ENCODE measurements at regions not wholly inside any gene's neighbourhood (a gene's known extent, or its start where the extent isn't known, plus 50 kb on each side); places are given as distances from the start of the nearest gene placed in this dataset.

DNA sequence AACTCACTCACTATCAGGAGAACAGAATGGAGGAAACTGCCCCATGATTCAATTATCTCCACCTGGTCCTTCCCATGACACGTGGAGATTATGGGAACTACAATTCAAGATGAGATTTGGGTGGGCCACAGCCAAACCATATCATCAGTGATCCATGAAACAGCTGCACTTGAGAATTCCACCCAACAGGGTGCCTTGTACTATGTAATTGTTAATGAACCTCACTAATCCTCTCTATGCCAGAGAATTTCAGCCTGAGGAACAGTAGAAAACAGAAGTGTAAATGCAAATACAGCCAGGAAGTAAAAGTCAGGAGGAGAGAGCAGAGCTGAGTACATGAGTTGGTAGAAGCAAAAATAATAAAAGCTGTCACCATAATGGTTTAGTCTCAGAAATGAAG is 261.4 kb downstream of the EPHA4 start:
- Histone ChIP-seq H3K4me3 (ENCODE audit: low read length) (no peak overlapping the region), H3K27me3 (ENCODE audit: control insufficient read depth, insufficient read depth, low read length) (no peaks in the 10 kb centered on the region), H3K36me3 (ENCODE audit: control insufficient read depth, insufficient read depth, low read length) (no peaks in the 10 kb centered on the region), H3K27ac (ENCODE audit: low read length) (no peak overlapping the region), H3K4me1 (ENCODE audit: control insufficient read depth, insufficient read depth, low read length) (no peaks in the 10 kb centered on the region; the same call in 1 of the 2 replicates), H3K9me3 (ENCODE audit: control insufficient read depth, insufficient read depth, low read length) (no peaks in the 10 kb centered on the region)
- no peak for DNase-seq (ENCODE audit: low read depth, low spot score)
- no CpG with 5 or more reads among the region's 1 CpG for WGBS (ENCODE audit: insufficient coverage, insufficient read length)

DNA sequence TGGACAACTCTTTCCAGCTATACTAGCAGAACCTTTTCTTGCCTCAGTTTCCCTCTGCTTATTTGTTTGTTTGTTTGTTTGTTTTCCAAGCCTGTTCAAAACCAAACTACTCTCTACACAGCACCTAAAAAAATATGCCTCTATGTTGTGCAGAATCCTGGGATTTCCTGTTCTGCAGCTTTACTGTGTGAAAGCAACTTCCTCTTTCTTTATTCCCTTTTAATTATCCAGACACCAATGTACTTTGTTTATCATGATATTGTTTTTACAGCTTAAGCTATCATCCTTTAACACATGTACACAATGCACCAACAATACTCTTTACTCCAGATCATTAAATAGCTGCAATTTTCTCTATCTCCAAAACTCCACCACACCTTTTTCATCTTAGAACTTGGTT is 259.5 kb downstream of the EPHA4 start:
- DNase-seq (ENCODE audit: low read depth, low spot score): no peak
- Histone ChIP-seq H3K27ac (ENCODE audit: low read length) (no peak overlapping the region), H3K4me3 (ENCODE audit: low read length) (no peak overlapping the region), H3K27me3 (ENCODE audit: control insufficient read depth, insufficient read depth, low read length) (no peaks in the 10 kb centered on the region), H3K4me1 (ENCODE audit: control insufficient read depth, insufficient read depth, low read length) (no peaks in the 10 kb centered on the region; the same call in 1 of the 2 replicates), H3K36me3 (ENCODE audit: control insufficient read depth, insufficient read depth, low read length) (no peaks in the 10 kb centered on the region), H3K9me3 (ENCODE audit: control insufficient read depth, insufficient read depth, low read length) (no peaks in the 10 kb centered on the region)

DNA sequence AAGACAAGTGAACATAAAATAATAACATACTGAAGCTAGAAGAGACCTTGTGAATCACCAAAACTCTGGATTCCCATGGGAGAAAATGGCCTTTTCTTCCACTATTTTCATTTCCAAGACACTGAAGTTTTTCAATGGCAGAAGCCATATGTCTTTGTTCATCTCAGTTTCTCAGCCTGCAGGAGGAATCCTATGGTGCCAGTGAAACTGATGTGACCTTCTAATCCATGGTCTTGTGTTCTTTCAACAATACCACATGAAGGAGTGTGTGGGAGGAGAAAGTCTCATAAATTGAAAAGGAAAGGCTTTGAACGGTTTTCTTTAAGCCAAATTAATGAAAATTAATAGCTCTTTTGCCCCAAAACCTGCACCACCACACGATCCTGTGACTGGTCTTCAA is 257.3 kb downstream of the EPHA4 start:
- no peak for DNase-seq (ENCODE audit: low read depth, low spot score)
- no peaks in the 10 kb centered on the region for H3K36me3 ChIP-seq (ENCODE audit: control insufficient read depth, insufficient read depth, low read length)
- WGBS (ENCODE audit: insufficient coverage, insufficient read length): no CpG with 5 or more reads among the region's 2 CpGs

DNA sequence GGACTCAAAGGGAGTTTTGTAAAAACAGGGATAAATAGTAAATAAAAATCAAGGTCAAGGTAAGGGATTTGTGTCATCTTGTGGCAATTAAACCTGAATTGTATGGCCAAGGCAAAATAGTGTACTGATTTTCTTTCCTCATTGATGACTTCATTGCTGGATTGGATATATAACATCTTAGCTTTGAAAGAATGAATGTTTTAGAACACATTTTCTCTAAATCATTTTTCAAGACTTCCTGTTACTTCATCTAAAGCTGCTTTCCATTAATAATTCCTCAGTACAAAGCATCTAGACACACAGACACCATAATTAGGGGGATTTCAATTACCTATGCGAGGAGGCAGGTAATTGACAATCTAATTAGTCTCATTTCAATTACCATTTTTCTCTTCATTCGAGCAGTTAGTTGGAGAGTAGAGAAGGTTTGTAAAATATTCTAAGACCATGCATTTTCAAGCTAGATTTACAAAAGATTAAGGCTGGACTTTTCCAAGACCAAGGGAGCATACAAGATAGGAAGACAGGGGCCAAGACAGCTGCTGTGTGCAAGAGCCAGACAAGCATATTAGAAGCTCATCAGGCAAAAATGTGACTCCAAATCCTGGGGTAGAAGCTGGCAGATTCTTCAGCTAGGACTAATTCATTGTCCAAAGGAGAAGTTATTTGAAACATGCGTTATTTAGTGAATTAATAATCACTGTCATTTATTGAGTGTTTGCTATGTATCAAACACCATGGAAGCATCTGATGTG is 253.6 kb downstream of the EPHA4 start:
- Histone ChIP-seq H3K27me3 (ENCODE audit: control insufficient read depth, insufficient read depth, low read length) (no peaks in the 10 kb centered on the region), H3K9me3 (ENCODE audit: control insufficient read depth, insufficient read depth, low read length) (no peaks in the 10 kb centered on the region), H3K4me3 (ENCODE audit: low read length) (no peak overlapping the region), H3K27ac (ENCODE audit: low read length) (no peak overlapping the region), H3K36me3 (ENCODE audit: control insufficient read depth, insufficient read depth, low read length) (no peaks in the 10 kb centered on the region), H3K4me1 (ENCODE audit: control insufficient read depth, insufficient read depth, low read length) (peaks cover 1% of the 10 kb centered on the region; the same call in 1 of the 2 replicates)
- DNase-seq (ENCODE audit: low read depth, low spot score): no peak
- no CpG with 5 or more reads among the region's 3 CpGs for WGBS (ENCODE audit: insufficient coverage, insufficient read length)

More for the DNA sequence above, 257.3 kb downstream of the EPHA4 start:
- Histone ChIP-seq H3K9me3 (ENCODE audit: control insufficient read depth, insufficient read depth, low read length) (no peaks in the 10 kb centered on the region), H3K27ac (ENCODE audit: low read length) (no peak overlapping the region), H3K27me3 (ENCODE audit: control insufficient read depth, insufficient read depth, low read length) (no peaks in the 10 kb centered on the region), H3K4me3 (ENCODE audit: low read length) (no peak overlapping the region), H3K4me1 (ENCODE audit: control insufficient read depth, insufficient read depth, low read length) (no peaks in the 10 kb centered on the region; the same call in 1 of the 2 replicates)

DNA sequence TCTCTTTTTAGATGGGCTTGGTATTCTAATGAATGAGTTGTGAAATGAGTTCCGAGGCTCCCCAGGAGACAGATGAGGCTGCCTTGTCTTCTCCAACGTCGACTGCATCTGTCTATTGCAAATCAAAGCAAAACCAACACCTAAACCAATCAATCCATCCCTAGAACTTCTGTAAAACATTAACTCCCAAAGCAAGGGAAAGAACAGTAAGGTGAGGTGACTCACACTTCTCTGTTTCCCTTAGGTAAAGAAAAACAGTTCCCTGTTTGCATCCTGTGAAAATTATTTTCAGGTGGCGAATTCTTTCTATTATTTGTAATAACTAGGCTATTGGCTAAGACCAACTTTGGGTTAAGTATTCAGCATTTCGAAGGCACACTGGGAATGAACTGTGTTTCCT is 249.4 kb downstream of the EPHA4 start:
- Histone ChIP-seq H3K4me1 (ENCODE audit: control insufficient read depth, insufficient read depth, low read length) (peaks cover 1% of the 10 kb centered on the region; the same call in 1 of the 2 replicates), H3K9me3 (ENCODE audit: control insufficient read depth, insufficient read depth, low read length) (no peaks in the 10 kb centered on the region), H3K27ac (ENCODE audit: low read length) (no peak overlapping the region), H3K4me3 (ENCODE audit: low read length) (no peak overlapping the region), H3K36me3 (ENCODE audit: control insufficient read depth, insufficient read depth, low read length) (no peaks in the 10 kb centered on the region), H3K27me3 (ENCODE audit: control insufficient read depth, insufficient read depth, low read length) (no peaks in the 10 kb centered on the region)
- no CpG with 5 or more reads among the region's 5 CpGs for WGBS (ENCODE audit: insufficient coverage, insufficient read length)
- no peak for DNase-seq (ENCODE audit: low read depth, low spot score)

DNA sequence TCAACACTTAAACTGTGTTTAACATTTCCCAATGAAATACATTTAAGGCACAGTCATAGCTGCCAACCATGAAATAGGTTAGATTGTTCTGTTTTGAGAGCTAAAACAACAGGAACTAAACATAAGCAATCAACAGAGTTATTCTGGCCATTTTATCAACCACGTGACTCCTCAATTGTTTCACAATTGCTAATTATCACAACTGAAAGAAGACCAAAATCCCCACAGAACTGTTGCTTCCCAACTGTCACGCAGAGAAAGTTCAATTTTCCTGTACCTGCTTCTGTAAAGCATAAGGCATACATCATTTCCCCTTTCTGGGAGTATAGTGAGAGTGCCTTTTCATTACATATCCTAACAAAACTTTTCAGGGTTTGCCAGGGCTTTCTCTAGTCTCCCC is 248.6 kb downstream of the EPHA4 start:
- no peak for DNase-seq (ENCODE audit: low read depth, low spot score)
- peaks cover 1% of the 10 kb centered on the region; the same call in 1 of the 2 replicates for H3K4me1 ChIP-seq (ENCODE audit: control insufficient read depth, insufficient read depth, low read length)

DNA sequence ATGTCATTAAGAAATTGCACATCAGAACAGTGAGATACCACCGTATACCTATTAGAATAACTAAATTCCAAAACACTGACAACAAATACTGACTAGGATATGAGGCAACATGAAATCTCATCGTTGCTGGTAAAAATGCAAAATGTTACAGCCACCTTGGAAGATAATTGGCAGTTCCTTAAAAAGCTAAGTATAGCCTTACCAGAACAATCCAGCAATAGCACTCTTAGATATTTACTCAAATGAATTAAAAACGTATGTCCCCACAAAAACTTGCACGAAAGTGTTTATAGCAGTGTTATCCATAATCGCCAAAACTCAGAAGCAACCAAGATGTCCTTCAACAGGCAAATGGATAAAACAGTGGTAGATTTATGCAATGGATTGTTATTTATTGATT is 241.7 kb downstream of the EPHA4 start:
- Histone ChIP-seq H3K27ac (ENCODE audit: low read length) (no peak overlapping the region), H3K4me3 (ENCODE audit: low read length) (no peak overlapping the region), H3K27me3 (ENCODE audit: control insufficient read depth, insufficient read depth, low read length) (no peaks in the 10 kb centered on the region), H3K9me3 (ENCODE audit: control insufficient read depth, insufficient read depth, low read length) (no peaks in the 10 kb centered on the region), H3K4me1 (ENCODE audit: control insufficient read depth, insufficient read depth, low read length) (no peaks in the 10 kb centered on the region), H3K36me3 (ENCODE audit: control insufficient read depth, insufficient read depth, low read length) (no peaks in the 10 kb centered on the region)
- no CpG with 5 or more reads among the region's 5 CpGs for WGBS (ENCODE audit: insufficient coverage, insufficient read length)
- no peak for DNase-seq (ENCODE audit: low read depth, low spot score)

More for the DNA sequence above, 248.6 kb downstream of the EPHA4 start:
- Histone ChIP-seq H3K27ac (ENCODE audit: low read length) (no peak overlapping the region), H3K27me3 (ENCODE audit: control insufficient read depth, insufficient read depth, low read length) (no peaks in the 10 kb centered on the region), H3K9me3 (ENCODE audit: control insufficient read depth, insufficient read depth, low read length) (no peaks in the 10 kb centered on the region), H3K36me3 (ENCODE audit: control insufficient read depth, insufficient read depth, low read length) (no peaks in the 10 kb centered on the region), H3K4me3 (ENCODE audit: low read length) (no peak overlapping the region)
- WGBS (ENCODE audit: insufficient coverage, insufficient read length): no CpG with 5 or more reads among the region's 2 CpGs

DNA sequence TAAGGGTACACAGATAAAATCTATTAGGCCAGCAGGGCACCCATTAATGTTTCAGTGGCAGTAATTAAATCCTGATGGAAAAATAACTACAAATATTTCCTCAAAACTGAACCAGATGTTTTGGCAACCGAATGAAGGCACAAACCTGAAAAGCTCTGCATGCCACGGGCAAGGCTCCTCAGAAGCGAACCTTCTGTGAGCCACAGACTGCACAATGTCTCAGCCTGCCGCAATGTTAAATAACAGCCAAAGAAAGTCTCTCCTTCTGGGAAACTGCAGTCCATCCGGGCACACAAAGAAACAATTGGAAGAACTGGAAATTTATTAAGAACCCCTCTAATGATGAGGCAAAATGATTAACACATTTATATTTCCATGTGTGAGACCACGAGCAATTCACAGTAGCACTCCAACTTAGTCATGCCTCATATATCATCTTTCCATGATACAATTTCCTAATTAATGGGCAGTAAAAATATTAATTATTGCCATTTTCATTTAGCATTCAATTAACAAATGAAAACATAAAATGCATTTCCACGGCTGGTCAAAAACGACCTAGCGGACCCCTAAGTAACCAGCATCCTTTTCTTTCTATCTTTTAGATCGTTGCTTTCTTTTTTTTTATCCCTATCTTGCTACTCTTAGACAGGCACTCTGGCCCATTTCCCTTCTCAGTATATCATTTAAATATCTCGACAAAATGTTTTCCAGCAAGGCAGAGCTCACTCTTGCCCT is 237.5 kb downstream of the EPHA4 start:
- no peak overlapping the region for H3K27ac ChIP-seq (ENCODE audit: low read length)
- no peaks in the 10 kb centered on the region for H3K36me3 ChIP-seq (ENCODE audit: control insufficient read depth, insufficient read depth, low read length)
- no peak overlapping the region for H3K4me3 ChIP-seq (ENCODE audit: low read length)
- WGBS (ENCODE audit: insufficient coverage, insufficient read length): no CpG with 5 or more reads among the region's 11 CpGs
- DNase-seq (ENCODE audit: low read depth, low spot score): no peak
- H3K9me3 ChIP-seq (ENCODE audit: control insufficient read depth, insufficient read depth, low read length): no peaks in the 10 kb centered on the region; the same call in 1 of the 2 replicates
- no peaks in the 10 kb centered on the region for H3K4me1 ChIP-seq (ENCODE audit: control insufficient read depth, insufficient read depth, low read length)
- no peaks in the 10 kb centered on the region for H3K27me3 ChIP-seq (ENCODE audit: control insufficient read depth, insufficient read depth, low read length)

DNA sequence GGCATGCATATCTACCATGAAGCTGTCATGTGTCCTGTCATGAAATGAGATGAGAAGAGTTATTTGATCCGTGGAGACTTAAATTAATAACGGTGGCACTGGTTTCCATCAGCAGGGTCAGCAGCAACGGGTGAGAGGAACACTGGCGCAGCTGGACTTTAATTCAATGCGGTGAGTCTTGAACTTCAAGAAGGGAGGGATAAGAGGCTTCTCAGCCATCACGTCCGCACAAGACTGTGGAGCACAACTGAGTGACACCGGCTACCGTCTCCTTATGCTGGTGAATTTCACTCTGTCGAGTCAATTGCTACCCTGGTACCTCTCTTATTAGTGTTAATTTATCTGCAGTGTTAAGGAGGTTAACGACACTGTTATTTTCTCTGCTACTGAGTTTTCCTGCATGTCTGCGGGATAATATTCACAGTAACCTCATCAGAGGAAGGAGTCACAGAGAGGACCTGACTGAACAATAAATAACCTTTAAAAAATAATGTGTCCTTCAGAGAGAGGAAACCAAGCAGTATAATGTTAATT is 236.8 kb downstream of the EPHA4 start:
- no peak overlapping the region for H3K27ac ChIP-seq (ENCODE audit: low read length)
- no peaks in the 10 kb centered on the region; the same call in 1 of the 2 replicates for H3K9me3 ChIP-seq (ENCODE audit: control insufficient read depth, insufficient read depth, low read length)
- no peak for DNase-seq (ENCODE audit: low read depth, low spot score)
- no peaks in the 10 kb centered on the region for H3K4me1 ChIP-seq (ENCODE audit: control insufficient read depth, insufficient read depth, low read length)
- no peak overlapping the region for H3K4me3 ChIP-seq (ENCODE audit: low read length)
- no peaks in the 10 kb centered on the region for H3K27me3 ChIP-seq (ENCODE audit: control insufficient read depth, insufficient read depth, low read length)
- no CpG with 5 or more reads among the region's 12 CpGs for whole genome bisulfite sequencing (ENCODE audit: insufficient coverage, insufficient read length)
- no peaks in the 10 kb centered on the region for H3K36me3 ChIP-seq (ENCODE audit: control insufficient read depth, insufficient read depth, low read length)

DNA sequence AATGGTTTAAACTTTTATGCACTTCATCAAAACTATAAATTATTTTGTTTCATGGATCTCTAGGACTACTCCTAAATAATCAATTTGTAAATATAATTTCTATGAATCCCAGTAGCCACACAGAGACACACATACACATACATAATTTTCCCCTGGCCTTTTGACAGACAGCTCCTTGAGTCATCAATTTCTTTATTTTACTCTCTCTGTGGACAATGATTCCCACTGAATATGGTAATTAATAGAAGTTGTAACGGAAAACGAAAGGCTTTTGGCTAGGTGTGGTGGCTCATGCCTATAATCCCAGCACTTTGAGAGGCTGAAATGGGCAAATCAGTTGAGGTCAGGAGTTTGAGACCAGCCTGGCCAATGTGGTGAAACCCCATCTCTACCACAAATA is 235.1 kb downstream of the EPHA4 start:
- Histone ChIP-seq H3K4me3 (ENCODE audit: low read length) (no peak overlapping the region), H3K27me3 (ENCODE audit: control insufficient read depth, insufficient read depth, low read length) (no peaks in the 10 kb centered on the region), H3K36me3 (ENCODE audit: control insufficient read depth, insufficient read depth, low read length) (no peaks in the 10 kb centered on the region), H3K4me1 (ENCODE audit: control insufficient read depth, insufficient read depth, low read length) (no peaks in the 10 kb centered on the region), H3K27ac (ENCODE audit: low read length) (no peak overlapping the region), H3K9me3 (ENCODE audit: control insufficient read depth, insufficient read depth, low read length) (no peaks in the 10 kb centered on the region; the same call in 1 of the 2 replicates)
- no peak for DNase-seq (ENCODE audit: low read depth, low spot score)
- WGBS (ENCODE audit: insufficient coverage, insufficient read length): no CpG with 5 or more reads among the region's 2 CpGs
